IMR-90 (cell line): ENCODE measurements at regions not wholly inside any gene's neighbourhood (a gene's known extent, or its start where the extent isn't known, plus 50 kb on each side); places are given as distances from the start of the nearest gene placed in this dataset.

Source experiments
- ATAC-seq: fragments of 200-7000 bp; cut with Tn5 transposase; 2 replicates; pipeline ENCODE4 v1.9.1; 2020; ENCODE audit warnings: low read depth, mild to moderate bottlenecking, moderate library complexity
- BruUV-seq: library from RNA; stranded (reverse); fragments of 400-500 nt; replicated peaks from 2 replicates; lab custom pipeline; 2021; lab: Mats Ljungman, UMichigan
- CTCF ChIA-PET: fragments of 300-600 bp; formaldehyde crosslinking; extraction: SDS; loops from one replicate; lab custom pipeline; 2021; ENCODE audit warnings: antibody characterized with exemption; lab: Yijun Ruan, JAX
- POLR2A ChIA-PET: fragments of 300-600 bp; sonication (Branson Sonifier 250); formaldehyde crosslinking; loops from one replicate; lab custom pipeline; 2022; ENCODE audit warnings: antibody characterized with exemption; ENCODE audit not compliant: unreplicated experiment; lab: Charles Lee
- DNase-seq: peaks from one replicate; pipeline ENCODE4 v3.0.0; 2013
- H2AFZ ChIP-seq: replicated peaks from 2 replicates; pipeline ENCODE3; 2013; ENCODE audit warnings: low read length, mild to moderate bottlenecking; ENCODE audit not compliant: poor library complexity
- H2AK5ac ChIP-seq: 2 replicates; pipeline ENCODE4 v1.6.1; 2013; ENCODE audit warnings: low read depth, low read length, inconsistent platforms
- H2AK9ac ChIP-seq: replicated peaks from 2 replicates; pipeline ENCODE3; 2013; ENCODE audit warnings: mild to moderate bottlenecking, low read depth, low read length, moderate library complexity; ENCODE audit not compliant: poor library complexity
- H2BK120ac ChIP-seq: 2 replicates; pipeline ENCODE4 v1.6.1; 2013; ENCODE audit warnings: low read depth, low read length, inconsistent platforms
- H2BK15ac ChIP-seq: 3 replicates; pipeline ENCODE4 v1.6.1; 2013; ENCODE audit warnings: low read depth, low read length, inconsistent platforms
- H2BK20ac ChIP-seq: 2 replicates; pipeline ENCODE4 v1.6.1; 2013; ENCODE audit warnings: low read depth, mild to moderate bottlenecking, inconsistent platforms, low read length, moderate library complexity
- H2BK5ac ChIP-seq: 2 replicates; pipeline ENCODE4 v1.6.1; 2013; ENCODE audit warnings: mild to moderate bottlenecking, low read depth, low read length, inconsistent platforms; ENCODE audit not compliant: poor library complexity, severe bottlenecking
- H3K14ac ChIP-seq: replicated peaks from 2 replicates; pipeline ENCODE4 v1.6.1; 2013; ENCODE audit warnings: low read depth, low read length, inconsistent platforms
- H3K18ac ChIP-seq: 2 replicates; pipeline ENCODE4 v1.6.1; 2013; ENCODE audit warnings: low read depth, low read length, control low read depth
- H3K23ac ChIP-seq: 2 replicates; pipeline ENCODE4 v1.6.1; 2013; ENCODE audit warnings: low read depth, low read length, inconsistent platforms
- H3K27ac ChIP-seq: 2 replicates; pipeline ENCODE4 v1.5.1; 2013; ENCODE audit warnings: mild to moderate bottlenecking, control low read depth, low read length; ENCODE audit not compliant: insufficient read depth
- H3K27me3 ChIP-seq: 2 replicates; pipeline ENCODE4 v1.6.1; 2013; ENCODE audit warnings: low read length; ENCODE audit not compliant: control insufficient read depth, insufficient read depth
- H3K36me3 ChIP-seq: 2 replicates; pipeline ENCODE4 v1.6.1; 2013; ENCODE audit warnings: low read length, mixed read lengths; ENCODE audit not compliant: control insufficient read depth, insufficient read depth
- H3K4ac ChIP-seq: 2 replicates; pipeline ENCODE4 v1.6.1; 2013; ENCODE audit warnings: low read depth, low read length, inconsistent platforms
- H3K4me1 ChIP-seq: 2 replicates; pipeline ENCODE4 v1.6.1; 2013; ENCODE audit warnings: low read length, mixed read lengths; ENCODE audit not compliant: control insufficient read depth, insufficient read depth
- H3K4me2 ChIP-seq: 2 replicates; pipeline ENCODE4 v1.6.1; 2013; ENCODE audit warnings: low read depth, mild to moderate bottlenecking, control low read depth, low read length, moderate library complexity
- H3K4me3 ChIP-seq: 2 replicates; pipeline ENCODE4 v1.5.1; 2013; ENCODE audit warnings: low read depth, mild to moderate bottlenecking, control low read depth, low read length, moderate library complexity; ENCODE audit not compliant: insufficient read depth
- H3K56ac ChIP-seq: 2 replicates; pipeline ENCODE4 v1.6.1; 2013; ENCODE audit warnings: low read length, inconsistent platforms; ENCODE audit not compliant: insufficient read depth; ENCODE audit errors: extremely low read depth
- H3K79me1 ChIP-seq, 2 experiments: 2 replicates each; pipeline ENCODE4 v1.6.1; 2013; ENCODE audit warnings: low read length in 2 of 2, inconsistent platforms in 1 of 2, low read depth in 1 of 2
- H3K9ac ChIP-seq: 2 replicates; pipeline ENCODE4 v1.6.1; 2013; ENCODE audit warnings: low read depth, low read length, control low read depth
- H3K9me1 ChIP-seq: 2 replicates; pipeline ENCODE4 v1.6.1; 2013; ENCODE audit warnings: low read length, inconsistent platforms; ENCODE audit not compliant: insufficient read depth
- H3K9me3 ChIP-seq: 2 replicates; pipeline ENCODE4 v1.6.1; 2013; ENCODE audit warnings: low read length; ENCODE audit not compliant: control insufficient read depth, insufficient read depth
- H4K20me1 ChIP-seq: 2 replicates; pipeline ENCODE4 v1.6.1; 2013; ENCODE audit warnings: low read length, inconsistent platforms; ENCODE audit not compliant: insufficient read depth
- H4K5ac ChIP-seq: 2 replicates; pipeline ENCODE4 v1.6.1; 2013; ENCODE audit warnings: mild to moderate bottlenecking, low read depth, low read length, control low read depth
- H4K8ac ChIP-seq, 2 experiments: 2 replicates each; pipeline ENCODE4 v1.6.1; 2013; ENCODE audit warnings: low read depth in 2 of 2, low read length in 2 of 2, control low read depth in 1 of 2, inconsistent platforms in 1 of 2
- H4K91ac ChIP-seq: 2 replicates; pipeline ENCODE4 v1.6.1; 2013; ENCODE audit warnings: low read depth, low read length, inconsistent platforms; ENCODE audit not compliant: insufficient read depth
- BHLHE40 ChIP-seq: fragments of 150-350 bp; IDR thresholded peaks from 2 replicates; pipeline ENCODE4 v1.6.1; 2016; ENCODE audit warnings: mild to moderate bottlenecking, low read depth, low read length
- CEBPB ChIP-seq: IDR thresholded peaks from 2 replicates; pipeline ENCODE4 v1.6.1; 2012; ENCODE audit warnings: low read depth, low read length, improper control_type of control experiment
- FOS ChIP-seq: fragments of 150-350 bp; IDR thresholded peaks from 2 replicates; pipeline ENCODE4 v1.6.1; 2016; ENCODE audit warnings: low read depth, low read length
- MAFK ChIP-seq: IDR thresholded peaks from 2 replicates; pipeline ENCODE4 v1.6.1; 2012; ENCODE audit warnings: low read depth, low read length, improper control_type of control experiment
- MXI1 ChIP-seq: IDR thresholded peaks from 2 replicates; pipeline ENCODE4 v1.6.1; 2012; ENCODE audit warnings: low read depth, mild to moderate bottlenecking, low read length, moderate library complexity, borderline replicate concordance
- RCOR1 ChIP-seq: IDR thresholded peaks from 2 replicates; pipeline ENCODE4 v1.6.1; 2012; ENCODE audit warnings: mild to moderate bottlenecking, low read length, improper control_type of control experiment; ENCODE audit not compliant: insufficient replicate concordance
- WGBS, 2 experiments: methylation state at CpG; one replicate each; pipeline versions ENCODE4 v1.1.5 to v1.1.7; 2013; ENCODE audit warnings: missing lambda C conversion rate in 2 of 2; ENCODE audit not compliant: insufficient read length in 1 of 2; ENCODE audit errors: extremely low coverage in 2 of 2; 5-methylcytosine and 5-hydroxymethylcytosine counted together
- dilution Hi-C: fragments of 300-500 bp; cut with HindIII; formaldehyde crosslinking; loops from one replicate; pipeline ENCODE4 v1.14.3; 2018; ENCODE audit warnings: low sequenced_read_pairs; ENCODE audit not compliant: unreplicated experiment
- in situ Hi-C: fragments of 300-500 bp; cut with MboI; formaldehyde crosslinking; loops from 3 replicates; pipeline ENCODE4 v1.14.3; 2019; ENCODE audit warnings: low sequenced_read_pairs, inconsistent platforms, mixed read lengths
- intact Hi-C: fragments of 100-400 bp; cut with micrococcal nuclease; formaldehyde crosslinking; loops from 2 replicates; pipeline ENCODE4 v1.10.0; 2022

- no peak overlapping the region for H2BK120ac ChIP-seq
- H2BK5ac ChIP-seq = no peak overlapping the region
- no peak overlapping the region for H3K9ac ChIP-seq
- dilution Hi-C loops (no loop called here), intact Hi-C loops (no loop called here), in situ Hi-C loops (no loop called here)
- H3K4me2 ChIP-seq = no peak overlapping the region
- no peaks in the 10 kb centered on the region for H3K9me1 ChIP-seq
- H4K8ac ChIP-seq = no peak overlapping the region
- no peaks in the 10 kb centered on the region for H3K79me1 ChIP-seq
- no peak overlapping the region for H2AK9ac ChIP-seq
- no peak overlapping the region for H3K14ac ChIP-seq
- ATAC-seq (no peak), DNase-seq (no peak)
- peaks cover 21% of the 10 kb centered on the region for H3K9me3 ChIP-seq
- ChIA-PET CTCF (no interaction called here), POLR2A (no interaction called here)
- no peak for TF ChIP-seq FOS
- no peak for TF ChIP-seq RCOR1
- TF ChIP-seq MXI1 = no peak
- no peak for TF ChIP-seq BHLHE40
- TF ChIP-seq CEBPB = no peak
- TF ChIP-seq MAFK = peak; percentile 65
- BruUV-seq = no TSS peak
- H3K27me3 ChIP-seq = no peaks in the 10 kb centered on the region
- H3K56ac ChIP-seq = no peak overlapping the region
- no peak overlapping the region for H2AFZ ChIP-seq
- WGBS, 2 experiments = no CpG with 5 or more reads among the region's 4 CpGs
- no peak overlapping the region for H2BK15ac ChIP-seq
- H4K91ac ChIP-seq = no peak overlapping the region
- no peak overlapping the region for H4K5ac ChIP-seq
- H3K27ac ChIP-seq = no peak overlapping the region
- no peak overlapping the region for H3K4ac ChIP-seq
- no peak overlapping the region for H3K23ac ChIP-seq
- H3K4me3 ChIP-seq = no peak overlapping the region
- no peaks in the 10 kb centered on the region for H4K20me1 ChIP-seq
- H3K36me3 ChIP-seq = no peaks in the 10 kb centered on the region
- no peak overlapping the region for H3K18ac ChIP-seq
- no peak overlapping the region for H2BK20ac ChIP-seq
- H2AK5ac ChIP-seq = no peak overlapping the region
- no peaks in the 10 kb centered on the region for H3K4me1 ChIP-seq
Observed at GRCh38 chr16:8048433-8048832, 541.9 kb downstream of the TMEM114 start.
